ENCODE measurements at regions not wholly inside any gene's neighbourhood (a gene's known extent, or its start where the extent isn't known, plus 50 kb on each side); places are given as distances from the start of the nearest gene placed in this dataset.
"Not testable (repeated sequence)": the region's sequence is repeated elsewhere in the genome, so short reads cannot be mapped to it uniquely, and the experiment has no call there.

- DNase-seq (ENCODE audit: low read depth): not testable (repeated sequence)
Observed at GRCh38 chr22:11352287-11352686, 4175.7 kb upstream of the OR11H1 start.

- no peak for DNase-seq (ENCODE audit: low read depth)
Observed at GRCh38 chr22:11360632-11361031, 4167.4 kb upstream of the OR11H1 start.

GRCh38 chr22:11361496-11361895 lies 4166.5 kb upstream of the OR11H1 start:
- DNase-seq (ENCODE audit: low read depth): not testable (repeated sequence)

- not testable (repeated sequence) for DNase-seq (ENCODE audit: low read depth)
Observed at GRCh38 chr22:11369612-11370307, 4158.2 kb upstream of the OR11H1 start.

DNA sequence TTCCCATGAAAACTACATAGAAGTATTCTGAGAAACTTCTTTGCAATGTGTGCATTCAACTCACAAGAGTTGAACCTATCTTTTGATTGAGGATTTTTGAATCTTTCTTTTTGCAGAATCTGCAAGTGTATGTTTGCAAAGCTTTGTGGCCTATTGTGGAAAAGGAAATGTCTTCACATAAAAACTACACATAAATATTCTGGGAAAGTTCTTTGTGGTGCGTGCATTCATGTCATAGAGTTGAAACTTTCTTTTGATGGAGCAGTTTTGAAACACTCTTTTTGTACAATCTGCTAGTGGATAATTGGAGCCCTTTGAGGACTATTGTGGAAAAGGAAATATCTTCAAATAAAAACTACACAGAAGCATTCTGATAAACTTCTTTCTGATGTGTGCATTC lies 4157.7 kb upstream of the OR11H1 start:
- DNase-seq (ENCODE audit: low read depth): not testable (repeated sequence)

Measured in Daoy (cell line).